GM21381 (cell line): ENCODE measurements at regions not wholly inside any gene's neighbourhood (a gene's known extent, or its start where the extent isn't known, plus 50 kb on each side); places are given as distances from the start of the nearest gene placed in this dataset.

Experiments
- ATAC-seq: cut with Tn5 transposase; IDR thresholded peaks from one replicate; pipeline ENCODE4 v1.9.1; 2021; ENCODE audit warnings: mild to moderate bottlenecking, moderate library complexity; ENCODE audit not compliant: unreplicated experiment

- ATAC-seq = peak; percentile 69
These were observed 129.9 kb upstream of the TAC1 start for GRCh38 chr7:97601931-97602457.

GRCh38 chr7:97620495-97620894 is 111.4 kb upstream of the TAC1 start:
- no peak for ATAC-seq

- ATAC-seq = peak; percentile 87
These were observed 108.6 kb upstream of the TAC1 start for GRCh38 chr7:97623333-97623732.

- ATAC-seq = no peak
These were observed 101.8 kb upstream of the TAC1 start for GRCh38 chr7:97630116-97630515.

GRCh38 chr7:97635622-97636021 is 96.3 kb upstream of the TAC1 start:
- ATAC-seq = no peak

GRCh38 chr7:97639036-97639435 is 92.8 kb upstream of the TAC1 start:
- no peak for ATAC-seq

GRCh38 chr7:97659363-97660045 is 72.4 kb upstream of the TAC1 start:
- no peak for ATAC-seq

- ATAC-seq = no peak
These were observed 64.5 kb upstream of the TAC1 start for GRCh38 chr7:97667359-97667758.

GRCh38 chr7:97671571-97671970 is 60.3 kb upstream of the TAC1 start:
- ATAC-seq = no peak

- ATAC-seq = no peak
These were observed 51.3 kb upstream of the TAC1 start for GRCh38 chr7:97680622-97681021.
